ENCODE measurements at regions not wholly inside any gene's neighbourhood (a gene's known extent, or its start where the extent isn't known, plus 50 kb on each side); places are given as distances from the start of the nearest gene placed in this dataset.
"Not testable (repeated sequence)": the region's sequence is repeated elsewhere in the genome, so short reads cannot be mapped to it uniquely, and the experiment has no call there.

- FAIRE-seq (no peak), DNase-seq (ENCODE audit: insufficient read length, low spot score) (no peak)
- TF ChIP-seq PAX5 (IDR thresholded peaks at IDR 0.05; ENCODE audit: insufficient read depth, low read length, severe bottlenecking) (no peak), SPI1 (IDR thresholded peaks at IDR 0.05; ENCODE audit: low read depth, low read length) (no peak), POLR2AphosphoS5 (IDR thresholded peaks at IDR 0.05; ENCODE audit: low read depth, low read length) (no peak)
Observed at GRCh38 chrX:44693255-44693654, 150.6 kb upstream of the DUSP21 start.

GRCh38 chrX:44690129-44690528, 147.5 kb upstream of the FUNDC1 start:
- DNase-seq (ENCODE audit: insufficient read length, low spot score), result no peak
- no peak for FAIRE-seq
- no peak for TF ChIP-seq POLR2A (IDR thresholded peaks at IDR 0.05; ENCODE audit: low read depth, low read length)
- no peak for TF ChIP-seq POU2F2 (IDR thresholded peaks at IDR 0.05; ENCODE audit: low read depth, low read length)
- TF ChIP-seq TAF1 (IDR thresholded peaks at IDR 0.05; ENCODE audit: low read depth, low read length), result no peak
- no peak for TF ChIP-seq POLR2AphosphoS5 (IDR thresholded peaks at IDR 0.05; ENCODE audit: low read depth, low read length)
- no peak for TF ChIP-seq PAX5 (IDR thresholded peaks at IDR 0.05; ENCODE audit: insufficient read depth, low read length, severe bottlenecking)
- TF ChIP-seq SPI1 (IDR thresholded peaks at IDR 0.05; ENCODE audit: low read depth, low read length), result no peak

GRCh38 chrX:44675362-44676024, 132.8 kb upstream of the FUNDC1 start:
- no peak for DNase-seq (ENCODE audit: insufficient read length, low spot score)
- FAIRE-seq, result no peak
- TF ChIP-seq POU2F2 (IDR thresholded peaks at IDR 0.05; ENCODE audit: low read depth, low read length) (no peak), SPI1 (IDR thresholded peaks at IDR 0.05; ENCODE audit: low read depth, low read length) (no peak), POLR2AphosphoS5 (IDR thresholded peaks at IDR 0.05; ENCODE audit: low read depth, low read length) (no peak), TAF1 (IDR thresholded peaks at IDR 0.05; ENCODE audit: low read depth, low read length) (no peak), PAX5 (IDR thresholded peaks at IDR 0.05; ENCODE audit: insufficient read depth, low read length, severe bottlenecking) (no peak), POLR2A (IDR thresholded peaks at IDR 0.05; ENCODE audit: low read depth, low read length) (no peak)

GRCh38 chrX:44674906-44675305, 132.2 kb upstream of the FUNDC1 start:
- FAIRE-seq, result no peak
- no peak for DNase-seq (ENCODE audit: insufficient read length, low spot score)
- no peak for TF ChIP-seq POLR2AphosphoS5 (IDR thresholded peaks at IDR 0.05; ENCODE audit: low read depth, low read length)
- no peak for TF ChIP-seq PAX5 (IDR thresholded peaks at IDR 0.05; ENCODE audit: insufficient read depth, low read length, severe bottlenecking)
- no peak for TF ChIP-seq SPI1 (IDR thresholded peaks at IDR 0.05; ENCODE audit: low read depth, low read length)
- no peak for TF ChIP-seq TAF1 (IDR thresholded peaks at IDR 0.05; ENCODE audit: low read depth, low read length)
- no peak for TF ChIP-seq POU2F2 (IDR thresholded peaks at IDR 0.05; ENCODE audit: low read depth, low read length)
- no peak for TF ChIP-seq POLR2A (IDR thresholded peaks at IDR 0.05; ENCODE audit: low read depth, low read length)

- FAIRE-seq (no peak), DNase-seq (ENCODE audit: insufficient read length, low spot score) (no peak)
- TF ChIP-seq POU2F2 (IDR thresholded peaks at IDR 0.05; ENCODE audit: low read depth, low read length) (no peak), TAF1 (IDR thresholded peaks at IDR 0.05; ENCODE audit: low read depth, low read length) (no peak)
Observed at GRCh38 chrX:44669626-44670025, 127.0 kb upstream of the FUNDC1 start.

- no peak for TF ChIP-seq TAF1 (IDR thresholded peaks at IDR 0.05; ENCODE audit: low read depth, low read length)
- TF ChIP-seq POLR2AphosphoS5 (IDR thresholded peaks at IDR 0.05; ENCODE audit: low read depth, low read length), result no peak
- no peak for TF ChIP-seq PAX5 (IDR thresholded peaks at IDR 0.05; ENCODE audit: insufficient read depth, low read length, severe bottlenecking)
- DNase-seq (ENCODE audit: insufficient read length, low spot score) (no peak), FAIRE-seq (no peak)
Observed at GRCh38 chrX:44667771-44668170, 125.1 kb upstream of the FUNDC1 start.

GRCh38 chrX:44657718-44658246, 115.1 kb upstream of the FUNDC1 start:
- not testable (repeated sequence) for DNase-seq (ENCODE audit: insufficient read length, low spot score); FAIRE-seq

GRCh38 chrX:44651358-44651757, 108.7 kb upstream of the FUNDC1 start:
- FAIRE-seq (no peak), DNase-seq (ENCODE audit: insufficient read length, low spot score) (no peak)
- TF ChIP-seq POLR2AphosphoS5 (IDR thresholded peaks at IDR 0.05; ENCODE audit: low read depth, low read length) (no peak), TAF1 (IDR thresholded peaks at IDR 0.05; ENCODE audit: low read depth, low read length) (no peak), POLR2A (IDR thresholded peaks at IDR 0.05; ENCODE audit: low read depth, low read length) (no peak), SPI1 (IDR thresholded peaks at IDR 0.05; ENCODE audit: low read depth, low read length) (no peak), POU2F2 (IDR thresholded peaks at IDR 0.05; ENCODE audit: low read depth, low read length) (no peak), PAX5 (IDR thresholded peaks at IDR 0.05; ENCODE audit: insufficient read depth, low read length, severe bottlenecking) (no peak)

GRCh38 chrX:44643723-44644122, 101.1 kb upstream of the FUNDC1 start:
- FAIRE-seq (no peak), DNase-seq (ENCODE audit: insufficient read length, low spot score) (no peak)
- TF ChIP-seq SPI1 (IDR thresholded peaks at IDR 0.05; ENCODE audit: low read depth, low read length) (no peak), TAF1 (IDR thresholded peaks at IDR 0.05; ENCODE audit: low read depth, low read length) (no peak), PAX5 (IDR thresholded peaks at IDR 0.05; ENCODE audit: insufficient read depth, low read length, severe bottlenecking) (no peak), POLR2AphosphoS5 (IDR thresholded peaks at IDR 0.05; ENCODE audit: low read depth, low read length) (no peak), POU2F2 (IDR thresholded peaks at IDR 0.05; ENCODE audit: low read depth, low read length) (no peak), POLR2A (IDR thresholded peaks at IDR 0.05; ENCODE audit: low read depth, low read length) (no peak)

- FAIRE-seq (no peak), DNase-seq (ENCODE audit: insufficient read length, low spot score) (no peak)
- no peak for TF ChIP-seq SPI1 (IDR thresholded peaks at IDR 0.05; ENCODE audit: low read depth, low read length)
- no peak for TF ChIP-seq POU2F2 (IDR thresholded peaks at IDR 0.05; ENCODE audit: low read depth, low read length)
- no peak for TF ChIP-seq POLR2A (IDR thresholded peaks at IDR 0.05; ENCODE audit: low read depth, low read length)
- no peak for TF ChIP-seq POLR2AphosphoS5 (IDR thresholded peaks at IDR 0.05; ENCODE audit: low read depth, low read length)
- no peak for TF ChIP-seq TAF1 (IDR thresholded peaks at IDR 0.05; ENCODE audit: low read depth, low read length)
- no peak for TF ChIP-seq PAX5 (IDR thresholded peaks at IDR 0.05; ENCODE audit: insufficient read depth, low read length, severe bottlenecking)
Observed at GRCh38 chrX:44637282-44637681, 94.6 kb upstream of the FUNDC1 start.
